H9 (cell line): ENCODE measurements at regions not wholly inside any gene's neighbourhood (a gene's known extent, or its start where the extent isn't known, plus 50 kb on each side); places are given as distances from the start of the nearest gene placed in this dataset.

ENCODE experiments used
- DNase-seq: peaks from one replicate; pipeline ENCODE4 v3.0.0-alpha.2; 2017
- H2AFZ ChIP-seq: one replicate; pipeline ENCODE4 v1.6.1; 2013; ENCODE audit warnings: mild to moderate bottlenecking, low read length, control low read depth, moderate library complexity
- H2AK5ac ChIP-seq: 2 replicates; pipeline ENCODE4 v1.6.1; 2013; ENCODE audit warnings: low read length, control low read depth, mixed read lengths; ENCODE audit not compliant: insufficient read length
- H2BK120ac ChIP-seq: one replicate; pipeline ENCODE4 v1.6.1; 2013; ENCODE audit warnings: low read depth, mild to moderate bottlenecking, low read length, control low read depth, inconsistent platforms; ENCODE audit not compliant: poor library complexity, severe bottlenecking
- H2BK12ac ChIP-seq: 2 replicates; pipeline ENCODE4 v1.6.1; 2013; ENCODE audit warnings: low read length, control low read depth, mixed read lengths, low read depth; ENCODE audit not compliant: insufficient read length
- H2BK15ac ChIP-seq: 2 replicates; pipeline ENCODE4 v1.6.1; 2013; ENCODE audit warnings: low read depth, low read length, control low read depth
- H2BK20ac ChIP-seq: one replicate; pipeline ENCODE4 v1.6.1; 2013; ENCODE audit warnings: low read depth, mild to moderate bottlenecking, low read length, control low read depth, inconsistent platforms; ENCODE audit not compliant: poor library complexity, severe bottlenecking
- H2BK5ac ChIP-seq: 2 replicates; pipeline ENCODE4 v1.6.1; 2013; ENCODE audit warnings: low read length, control low read depth, mixed read lengths; ENCODE audit not compliant: insufficient read length
- H3K14ac ChIP-seq: 2 replicates; pipeline ENCODE4 v1.6.1; 2013; ENCODE audit warnings: low read length, control low read depth; ENCODE audit not compliant: insufficient read depth
- H3K18ac ChIP-seq: 2 replicates; pipeline ENCODE4 v1.6.1; 2013; ENCODE audit warnings: low read depth, mild to moderate bottlenecking, mixed read lengths, low read length, control low read depth; ENCODE audit not compliant: insufficient read length
- H3K23ac ChIP-seq: 2 replicates; pipeline ENCODE4 v1.6.1; 2013; ENCODE audit warnings: low read length, control low read depth, mixed read lengths, low read depth; ENCODE audit not compliant: insufficient read length
- H3K23me2 ChIP-seq: 2 replicates; pipeline ENCODE4 v1.6.1; 2013; ENCODE audit warnings: low read depth, mild to moderate bottlenecking, mixed read lengths, low read length, control low read depth; ENCODE audit not compliant: insufficient read length, poor library complexity, severe bottlenecking
- H3K27ac ChIP-seq: 2 replicates; pipeline ENCODE4 v1.5.1; 2013; ENCODE audit warnings: low read length, control low read depth, mixed read lengths, low read depth; ENCODE audit not compliant: insufficient read length
- H3K27me3 ChIP-seq: 2 replicates; pipeline ENCODE4 v1.6.1; 2013; ENCODE audit warnings: low read length, control low read depth, inconsistent platforms; ENCODE audit not compliant: insufficient read depth
- H3K4ac ChIP-seq: 2 replicates; pipeline ENCODE4 v1.6.1; 2013; ENCODE audit warnings: low read depth, mild to moderate bottlenecking, control low read depth, inconsistent platforms, low read length, moderate library complexity
- H3K4me1 ChIP-seq: 2 replicates; pipeline ENCODE4 v1.6.1; 2013; ENCODE audit warnings: low read length, control low read depth, inconsistent platforms; ENCODE audit not compliant: insufficient read depth
- H3K4me2 ChIP-seq: 2 replicates; pipeline ENCODE4 v1.6.1; 2013; ENCODE audit warnings: low read length, control low read depth, mixed read lengths; ENCODE audit not compliant: insufficient read length, insufficient read depth
- H3K56ac ChIP-seq: 2 replicates; pipeline ENCODE4 v1.6.1; 2013; ENCODE audit warnings: low read depth, mild to moderate bottlenecking, mixed read lengths, low read length, control low read depth; ENCODE audit not compliant: insufficient read length
- H3K79me1 ChIP-seq: 2 replicates; pipeline ENCODE4 v1.6.1; 2013; ENCODE audit warnings: low read depth, mild to moderate bottlenecking, moderate library complexity, low read length, control low read depth, inconsistent platforms; ENCODE audit not compliant: insufficient read depth, poor library complexity, severe bottlenecking
- H3K79me2 ChIP-seq: 2 replicates; pipeline ENCODE4 v1.6.1; 2013; ENCODE audit warnings: low read length, control low read depth, inconsistent platforms; ENCODE audit not compliant: insufficient read depth
- H3K9ac ChIP-seq: 2 replicates; pipeline ENCODE4 v1.6.1; 2013; ENCODE audit warnings: low read length, control low read depth, mixed read lengths; ENCODE audit not compliant: insufficient read length; ENCODE audit errors: extremely low read depth
- H3K9me3 ChIP-seq: one replicate; pipeline ENCODE4 v1.6.1; 2013; ENCODE audit warnings: low read depth, low read length, inconsistent platforms; ENCODE audit not compliant: control insufficient read depth
- H3T11ph ChIP-seq: one replicate; pipeline ENCODE4 v1.6.1; 2013; ENCODE audit warnings: mild to moderate bottlenecking, low read length, control low read depth, inconsistent platforms
- H4K20me1 ChIP-seq: one replicate; pipeline ENCODE4 v1.6.1; 2013; ENCODE audit not compliant: control insufficient read depth, insufficient read length, insufficient read depth
- H4K5ac ChIP-seq: 2 replicates; pipeline ENCODE4 v1.6.1; 2013; ENCODE audit warnings: low read depth, mild to moderate bottlenecking, mixed read lengths, low read length, control low read depth; ENCODE audit not compliant: insufficient read length
- H4K8ac ChIP-seq: replicated peaks from 2 replicates; pipeline ENCODE4 v1.6.1; 2013; ENCODE audit warnings: low read length, control low read depth, mixed read lengths, low read depth; ENCODE audit not compliant: insufficient read length
- H4K91ac ChIP-seq: 2 replicates; pipeline ENCODE4 v1.6.1; 2013; ENCODE audit warnings: low read depth, mild to moderate bottlenecking, moderate library complexity, mixed read lengths, low read length, control low read depth; ENCODE audit not compliant: insufficient read length
- H3K27ac Mint-ChIP-seq, 3 experiments: 2 replicates in 2 of 3; 3 replicates in 1 of 3; pipeline ENCODE4 v1.8.0; 2020 to 2021; ENCODE audit warnings: mixed read lengths in 3 of 3, mild to moderate bottlenecking in 1 of 3, moderate library complexity in 1 of 3
- H3K27me3 Mint-ChIP-seq: 2 replicates; pipeline ENCODE4 v1.8.0; 2021; ENCODE audit warnings: low read depth, mild to moderate bottlenecking, moderate library complexity, mixed read lengths
- H3K36me3 Mint-ChIP-seq, 3 experiments: 2 replicates in 2 of 3; 3 replicates in 1 of 3; pipeline ENCODE4 v1.8.0; 2020 to 2021; ENCODE audit warnings: low read depth in 3 of 3, mixed read lengths in 3 of 3; ENCODE audit not compliant: insufficient read depth in 1 of 3
- H3K4me1 Mint-ChIP-seq, 2 experiments: 2 replicates each; pipeline ENCODE4 v1.8.0; 2020; ENCODE audit warnings: mixed read lengths in 2 of 2
- H3K4me3 Mint-ChIP-seq, 2 experiments: 2 replicates in 1 of 2; 3 replicates in 1 of 2; pipeline ENCODE4 v1.8.0; 2020 to 2021; ENCODE audit warnings: mild to moderate bottlenecking in 2 of 2, mixed read lengths in 2 of 2, moderate library complexity in 1 of 2
- H3K9me3 Mint-ChIP-seq, 2 experiments: 2 replicates in 1 of 2; 3 replicates in 1 of 2; pipeline ENCODE4 v1.8.0; 2020; ENCODE audit warnings: mild to moderate bottlenecking in 2 of 2, mixed read lengths in 2 of 2, moderate library complexity in 1 of 2
- CTCF ChIP-seq: fragments of 200-600 bp; sonication (generic); conservative IDR thresholded peaks from 3 replicates; pipeline ENCODE4 v1.8.0; 2021; ENCODE audit warnings: antibody characterized with exemption, mild to moderate bottlenecking
- WGBS: extraction: QIAGEN DNeasy Blood & Tissue Kit; methylation state at CpG from one replicate; pipeline ENCODE4 v1.1.7; 2013; ENCODE audit warnings: missing lambda C conversion rate, low lambda C conversion rate, mixed read lengths; ENCODE audit not compliant: insufficient read length; ENCODE audit errors: extremely low coverage; 5-methylcytosine and 5-hydroxymethylcytosine counted together

GRCh38 chr6:11366183-11366933 lies 133.9 kb upstream of the NEDD9 start:
- H2BK20ac ChIP-seq = no peak overlapping the region
- no peaks in the 10 kb centered on the region for H3K36me3 Mint-ChIP-seq
- no peak overlapping the region for H2BK5ac ChIP-seq
- H3K4me1 ChIP-seq = no peaks in the 10 kb centered on the region
- no peak overlapping the region for H3K27ac ChIP-seq
- H4K91ac ChIP-seq = no peak overlapping the region
- peaks cover 3% of the 10 kb centered on the region; the same call in 1 of the 2 replicates for H3K27me3 Mint-ChIP-seq
- no peak overlapping the region for H3K18ac ChIP-seq
- H3K56ac ChIP-seq = no peak overlapping the region
- H3K4me3 Mint-ChIP-seq = no peak overlapping the region
- no peak overlapping the region for H3K4ac ChIP-seq
- H4K20me1 ChIP-seq = no peaks in the 10 kb centered on the region
- H3K27ac Mint-ChIP-seq = no peak overlapping the region
- H3K79me2 ChIP-seq = 0 out of 2 replicates have a peak, but pooled peaks cover 1% of the 10 kb centered on the region
- H4K5ac ChIP-seq = no peak overlapping the region
- no peak overlapping the region for H2BK12ac ChIP-seq
- no peak overlapping the region for H3K9ac ChIP-seq
- H3K23ac ChIP-seq = no peak overlapping the region
- no peaks in the 10 kb centered on the region for H3K9me3 ChIP-seq
- H3K14ac ChIP-seq = no peak overlapping the region
- H2BK15ac ChIP-seq = no peak overlapping the region
- no peaks in the 10 kb centered on the region for H3K27me3 ChIP-seq
- no peak overlapping the region for H4K8ac ChIP-seq
- H2AFZ ChIP-seq = no peak overlapping the region
- no peaks in the 10 kb centered on the region for H3K23me2 ChIP-seq
- no peak overlapping the region for H3T11ph ChIP-seq
- no peak for DNase-seq
- WGBS = no CpG with 5 or more reads among the region's 7 CpGs
- no peaks in the 10 kb centered on the region for H3K9me3 Mint-ChIP-seq
- H2AK5ac ChIP-seq = no peak overlapping the region
- H2BK120ac ChIP-seq = no peak overlapping the region
- H3K4me2 ChIP-seq = no peak overlapping the region
- no peaks in the 10 kb centered on the region for H3K79me1 ChIP-seq
- TF ChIP-seq CTCF = no peak
- H3K4me1 Mint-ChIP-seq = peaks cover 27% of the 10 kb centered on the region in 2 experiments
